Thyroid gland (tissue), 4 donors: ENCODE measurements at regions not wholly inside any gene's neighbourhood (a gene's known extent, or its start where the extent isn't known, plus 50 kb on each side); places are given as distances from the start of the nearest gene placed in this dataset.
"Not testable (repeated sequence)": the region's sequence is repeated elsewhere in the genome, so short reads cannot be mapped to it uniquely, and the experiment has no call there.

Source experiments
- CTCF ChIP-seq, 6 experiments: fragments of 200-600 bp in 3 of 6; fragments of 450-650 bp in 3 of 6; sonication (generic) in 3 of 6; IDR thresholded peaks; one replicate each; pipeline ENCODE4 v1.5.1; 2016 to 2019; ENCODE audit warnings: antibody characterized with exemption in 6 of 6, mild to moderate bottlenecking in 2 of 6, inconsistent platforms in 1 of 6, moderate library complexity in 1 of 6
- POLR2A ChIP-seq, 2 donors: fragments of 450-650 bp; IDR thresholded peaks; one replicate each; pipeline ENCODE4 v1.6.1; 2017; ENCODE audit warnings: antibody characterized with exemption in 2 of 2, mild to moderate bottlenecking in 2 of 2, moderate library complexity in 1 of 2

DNA sequence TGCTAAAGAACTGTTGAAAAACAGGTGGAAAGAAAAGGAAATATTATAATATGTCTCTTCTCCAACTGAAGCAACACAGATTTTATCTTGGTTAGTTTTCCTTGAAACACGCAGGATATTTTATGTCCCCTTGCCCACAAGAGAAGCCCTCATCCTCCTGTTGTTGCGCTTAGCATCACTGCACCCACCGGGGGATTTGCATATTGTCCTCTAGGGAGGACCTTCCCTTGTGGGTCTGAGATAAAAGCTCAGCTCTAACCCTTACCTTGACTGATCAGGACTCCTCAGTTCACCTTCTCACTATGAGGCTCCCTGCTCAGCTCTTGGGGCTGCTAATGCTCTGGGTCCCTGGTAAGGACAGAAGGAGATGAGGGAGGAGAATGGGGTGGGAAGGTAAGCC is 1294.2 kb downstream of the RPIA start:
- not testable (repeated sequence) for TF ChIP-seq CTCF, POLR2A (IDR thresholded peaks at IDR 0.05)
